CD4-positive, alpha-beta T cell treated with Interleukin-10 for 1 hour (primary cell): ENCODE measurements at regions not wholly inside any gene's neighbourhood (a gene's known extent, or its start where the extent isn't known, plus 50 kb on each side); places are given as distances from the start of the nearest gene placed in this dataset.
"Not testable (repeated sequence)": the region's sequence is repeated elsewhere in the genome, so short reads cannot be mapped to it uniquely, and the experiment has no call there.

Experiments used
- DNase-seq: peaks from one replicate; pipeline ENCODE4 v3.0.0-alpha.2; 2020

- no peak for DNase-seq
Measured at GRCh38 chr4:12439633-12440305, 1011.1 kb upstream of the HS3ST1 start.

GRCh38 chr4:12431259-12431658, 1002.6 kb upstream of the HS3ST1 start:
- DNase-seq: not testable (repeated sequence)

DNA sequence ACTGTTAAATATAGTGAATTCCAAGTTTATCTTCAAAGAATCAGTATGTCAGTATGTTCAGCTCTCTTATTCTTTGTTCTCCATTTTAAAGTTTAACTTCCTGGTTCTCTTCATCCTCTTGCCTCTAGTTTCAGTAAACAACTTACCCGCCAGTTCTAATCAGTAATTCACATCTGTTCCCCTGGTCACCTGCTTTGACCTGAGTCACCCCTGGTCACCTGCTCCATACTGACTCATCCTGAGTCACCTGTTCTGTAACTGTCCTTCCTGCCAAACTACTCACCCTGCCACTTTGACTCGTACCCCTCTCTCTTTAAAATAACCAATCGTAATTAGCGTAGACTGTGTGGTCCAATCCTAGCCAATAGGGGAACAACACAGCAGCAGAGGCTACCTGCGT, 992.7 kb upstream of the HS3ST1 start:
- DNase-seq: no peak

- DNase-seq: no peak
Measured at GRCh38 chr4:12416755-12417154, 988.1 kb upstream of the HS3ST1 start.

DNA sequence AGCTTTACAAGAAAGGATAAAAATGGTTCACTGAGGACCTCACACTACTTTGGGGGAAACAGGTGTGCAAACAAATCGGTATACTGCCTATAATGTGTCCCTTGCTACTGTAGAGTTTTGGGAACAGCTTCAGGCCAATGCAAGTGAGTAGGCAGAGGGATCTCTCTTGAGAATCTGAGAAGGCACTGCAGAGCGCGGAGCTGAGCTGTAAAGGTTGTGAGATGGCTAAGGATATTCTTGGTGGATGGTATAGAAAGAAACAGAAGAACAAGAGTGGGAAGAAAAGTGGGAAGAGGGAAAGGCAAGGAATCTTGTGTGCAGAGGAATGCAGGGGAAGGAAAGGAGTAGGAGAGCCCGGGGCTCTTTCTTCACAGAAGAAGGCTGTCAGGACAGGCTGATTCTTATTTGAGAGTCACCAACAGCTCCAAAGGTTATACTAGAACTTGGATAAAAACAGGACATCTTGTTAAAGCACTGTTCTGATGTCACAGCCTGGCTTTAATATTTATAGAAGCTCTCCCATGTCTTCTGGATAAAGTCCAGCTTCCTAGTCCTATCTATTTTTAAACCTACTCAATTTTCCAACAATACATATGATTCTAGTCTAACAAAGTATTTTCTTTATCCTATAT, 985.6 kb upstream of the HS3ST1 start:
- no peak for DNase-seq

DNA sequence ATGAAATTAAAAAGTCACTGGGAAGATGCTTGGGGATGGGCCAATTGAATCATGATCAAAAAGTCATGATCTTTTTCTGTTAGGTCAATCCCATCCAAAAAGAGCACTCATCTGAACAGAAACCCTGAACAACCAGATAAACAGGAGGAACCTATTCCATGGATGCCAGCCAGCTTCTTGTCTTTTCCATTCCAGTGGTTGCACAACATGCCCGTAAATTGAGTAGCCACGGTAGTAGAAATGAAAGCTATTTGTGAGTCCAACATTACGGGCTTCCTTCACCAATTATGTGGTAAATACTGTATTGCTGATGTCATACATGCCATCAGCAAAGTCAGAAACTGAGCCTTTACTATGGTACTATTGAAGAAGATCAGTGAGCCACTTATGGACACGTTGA, 982.4 kb upstream of the HS3ST1 start:
- DNase-seq: no peak

DNA sequence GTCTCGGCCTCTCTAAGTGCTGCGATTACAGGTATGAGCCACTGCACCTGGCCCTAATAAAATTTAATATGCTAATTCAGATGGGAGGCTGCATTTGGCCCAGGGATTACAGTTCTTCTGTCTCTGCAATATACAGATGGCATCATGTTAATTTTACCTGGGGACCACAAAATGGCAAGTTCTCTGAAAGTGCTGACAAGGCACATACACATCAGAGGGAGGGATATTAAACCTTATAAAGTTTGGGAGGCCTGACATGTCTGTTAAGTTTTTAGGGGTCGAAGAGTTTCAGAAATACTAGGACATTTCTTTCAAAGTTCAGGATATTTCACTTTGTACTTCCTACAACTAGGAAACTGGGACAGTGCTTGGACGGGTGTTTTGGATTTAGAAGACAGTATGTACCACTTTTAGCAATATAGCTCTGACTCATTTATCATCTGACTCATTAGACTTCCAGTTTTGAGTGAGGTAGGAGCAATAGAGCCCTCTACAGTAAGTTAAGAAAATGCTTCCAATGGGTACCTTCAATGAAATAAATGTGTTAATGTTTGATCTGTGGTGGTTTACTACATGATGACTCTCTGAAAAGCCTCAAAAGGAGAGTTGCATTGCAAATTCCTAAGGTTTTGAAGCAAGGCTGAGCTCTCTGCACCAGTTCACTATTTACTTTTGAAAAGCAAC, 981.0 kb upstream of the HS3ST1 start:
- DNase-seq: no peak

- no peak for DNase-seq
Measured at GRCh38 chr4:12408364-12408763, 979.7 kb upstream of the HS3ST1 start.

DNA sequence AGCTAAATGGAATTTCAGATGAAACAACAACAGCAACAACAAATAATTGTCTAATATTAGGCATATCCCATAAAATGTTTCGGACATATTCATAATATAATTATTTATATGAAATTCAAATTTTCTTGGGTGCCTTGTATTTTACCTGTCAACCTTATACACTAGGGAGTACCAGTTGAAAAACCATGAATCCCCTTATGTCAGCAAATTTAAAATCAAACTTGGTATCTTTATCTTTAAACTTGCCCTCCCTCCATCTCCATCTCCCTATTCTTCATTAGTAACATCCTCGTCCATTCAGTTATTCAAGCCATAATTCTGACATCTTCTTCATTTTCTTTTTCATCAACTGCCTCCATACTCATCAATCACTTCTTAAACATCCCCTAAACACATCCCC, 974.5 kb upstream of the HS3ST1 start:
- DNase-seq: no peak

DNA sequence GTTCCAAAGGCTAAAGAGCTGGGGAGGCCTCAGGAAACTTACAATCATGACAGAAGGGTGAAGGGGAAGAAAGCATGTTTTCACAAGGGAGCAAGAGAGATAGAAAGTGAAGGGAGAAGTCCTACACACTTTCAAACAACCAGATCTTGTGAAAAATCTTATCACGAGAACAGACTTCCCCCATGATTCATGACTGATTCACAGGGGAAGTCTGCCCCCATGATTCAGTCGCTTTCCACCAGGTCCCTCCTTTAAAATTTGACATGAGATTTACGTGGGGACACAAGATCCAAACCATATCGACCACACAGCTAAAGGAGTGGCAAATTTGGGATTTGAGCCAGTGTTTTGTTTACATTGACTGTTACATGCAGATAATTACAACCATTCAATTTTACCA, 971.1 kb upstream of the HS3ST1 start:
- DNase-seq: no peak

GRCh38 chr4:12393631-12394262, 965.1 kb upstream of the HS3ST1 start:
- DNase-seq: no peak

DNA sequence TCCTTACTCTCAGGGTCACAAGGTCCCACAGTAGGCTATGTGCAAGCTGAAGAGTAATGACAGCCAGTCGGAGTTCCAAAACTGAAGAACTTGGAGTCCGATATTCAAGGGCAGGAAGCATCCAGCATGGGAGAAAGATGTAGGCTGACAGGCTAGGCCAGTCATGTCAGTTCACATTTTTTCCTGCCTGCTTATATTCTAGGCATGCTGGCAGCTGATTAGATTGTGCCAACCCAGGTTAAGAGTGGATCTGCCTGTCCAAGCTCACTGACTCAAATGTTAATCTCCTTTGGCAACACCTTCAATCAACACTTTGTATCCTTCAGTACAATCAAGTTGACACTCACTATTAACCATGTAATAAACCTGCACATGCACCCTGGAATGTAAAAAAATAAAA, 960.9 kb upstream of the HS3ST1 start:
- no peak for DNase-seq

- DNase-seq: no peak
Measured at GRCh38 chr4:12382567-12382966, 953.9 kb upstream of the HS3ST1 start.

GRCh38 chr4:12379191-12379590, 950.5 kb upstream of the HS3ST1 start:
- DNase-seq: no peak

DNA sequence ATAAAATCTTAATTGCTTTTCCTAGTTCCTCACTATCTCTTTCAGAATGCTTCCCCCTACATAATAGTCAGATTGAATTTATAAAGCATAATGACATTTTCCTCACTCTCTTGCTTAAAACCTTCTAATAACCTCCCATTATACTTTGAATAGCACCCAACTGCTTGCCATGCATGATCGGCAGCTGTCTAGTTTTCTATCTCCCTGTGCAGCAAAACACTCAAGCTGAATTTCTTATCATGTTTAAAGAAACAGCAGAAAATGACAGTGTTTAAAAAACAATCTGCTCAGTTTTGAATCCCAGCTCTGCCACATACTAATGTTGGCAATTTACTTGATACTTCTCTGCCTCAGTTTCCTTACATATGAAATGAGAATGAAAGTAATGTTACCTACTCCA, 947.1 kb upstream of the HS3ST1 start:
- no peak for DNase-seq

- DNase-seq: not testable (repeated sequence)
Measured at GRCh38 chr4:12365869-12366268, 937.2 kb upstream of the HS3ST1 start.

GRCh38 chr4:12360391-12360790, 931.7 kb upstream of the HS3ST1 start:
- no peak for DNase-seq

DNA sequence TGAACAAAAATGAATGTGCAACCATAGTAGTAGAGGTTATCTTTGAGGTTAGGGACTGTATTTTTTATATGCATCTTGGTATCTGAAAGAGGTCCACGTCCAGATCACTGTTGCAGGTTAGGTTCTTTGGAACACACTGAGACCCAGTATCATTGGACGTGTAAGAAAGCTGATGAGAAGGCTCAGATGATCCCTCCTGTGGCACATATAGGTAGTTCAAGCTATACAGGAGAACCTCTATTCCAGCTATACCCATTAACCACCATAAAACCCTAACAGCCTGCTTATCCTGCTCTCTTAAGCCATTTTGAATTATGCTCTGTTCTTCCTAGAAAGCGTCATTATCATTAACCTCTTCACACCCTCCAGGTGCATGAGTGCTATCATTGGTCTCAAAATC, 930.7 kb upstream of the HS3ST1 start:
- no peak for DNase-seq

DNA sequence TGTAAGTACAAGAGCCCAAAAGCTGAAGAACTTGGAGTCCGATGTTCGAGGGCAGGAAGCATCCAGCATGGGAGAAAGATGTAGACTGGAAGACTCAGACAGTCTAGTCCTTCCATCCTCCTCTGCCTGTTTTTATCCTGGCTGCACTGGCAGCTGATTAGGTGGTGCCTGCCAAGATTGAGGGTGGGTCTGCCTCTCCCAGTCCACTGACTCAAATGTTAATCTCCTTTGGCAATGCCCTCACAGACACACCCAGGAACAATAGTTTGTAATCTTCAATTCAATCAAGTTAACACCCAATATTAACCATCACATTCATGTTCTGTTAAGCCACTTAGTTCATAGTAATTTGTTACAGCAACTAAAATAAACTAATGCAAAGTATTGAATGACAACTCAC, 904.4 kb upstream of the HS3ST1 start:
- not testable (repeated sequence) for DNase-seq

- no peak for DNase-seq
Measured at GRCh38 chr4:12324965-12325364, 896.3 kb upstream of the HS3ST1 start.

DNA sequence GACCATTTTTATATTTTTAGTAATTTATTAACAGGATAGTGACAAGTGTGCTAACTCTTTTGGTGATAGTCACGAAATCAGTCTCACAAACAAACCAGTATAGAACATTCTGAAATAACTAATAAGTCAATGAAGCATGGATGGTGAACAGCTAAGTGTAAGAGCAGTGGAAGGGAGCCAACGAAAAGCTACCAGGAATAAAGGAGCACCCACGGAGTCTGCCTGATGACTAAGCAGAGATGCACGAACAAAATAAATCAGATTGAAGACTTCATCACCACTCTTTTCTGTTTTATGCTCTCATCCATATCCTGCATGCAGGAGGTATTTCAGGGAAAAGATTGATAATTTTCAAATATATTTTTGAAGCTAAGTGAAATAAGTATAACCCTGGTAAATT, 891.1 kb upstream of the HS3ST1 start:
- DNase-seq: no peak

GRCh38 chr4:12304905-12305304, 876.2 kb upstream of the HS3ST1 start:
- DNase-seq: no peak

DNA sequence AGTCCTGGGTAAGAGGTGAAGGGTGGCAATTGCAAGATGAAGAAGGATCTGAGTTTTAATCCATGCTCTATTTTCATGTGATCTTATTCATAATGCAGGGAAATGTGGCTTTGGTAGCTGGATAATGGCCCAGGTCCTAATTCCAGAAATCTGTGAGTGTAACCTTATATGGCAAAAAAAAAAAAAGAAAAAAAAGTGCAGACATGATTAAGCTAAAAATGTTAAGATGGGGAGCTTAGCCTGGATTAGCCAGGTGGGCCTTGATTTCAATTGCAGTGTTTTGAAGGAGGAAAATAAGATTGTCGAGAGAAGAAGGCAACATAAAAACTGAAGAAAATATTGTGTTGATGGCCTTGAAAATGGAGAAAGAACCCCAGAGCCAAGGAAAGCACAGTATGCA, 867.7 kb upstream of the HS3ST1 start:
- DNase-seq: no peak
